Uterus (tissue), 2 donors: ENCODE measurements at regions not wholly inside any gene's neighbourhood (a gene's known extent, or its start where the extent isn't known, plus 50 kb on each side); places are given as distances from the start of the nearest gene placed in this dataset.

ENCODE experiments used
- CTCF ChIP-seq, 4 experiments: fragments of 200-600 bp in 2 of 4; fragments of 450-650 bp in 2 of 4; sonication (generic) in 2 of 4; IDR thresholded peaks; one replicate each; pipeline ENCODE4 v1.5.1; 2016 to 2019; ENCODE audit warnings: antibody characterized with exemption in 4 of 4, mild to moderate bottlenecking in 2 of 4, moderate library complexity in 1 of 4
- POLR2A ChIP-seq, 2 donors: fragments of 450-650 bp; IDR thresholded peaks; one replicate each; pipeline ENCODE4 v1.6.1; 2016; ENCODE audit warnings: antibody characterized with exemption in 2 of 2, mild to moderate bottlenecking in 1 of 2, moderate library complexity in 1 of 2

DNA sequence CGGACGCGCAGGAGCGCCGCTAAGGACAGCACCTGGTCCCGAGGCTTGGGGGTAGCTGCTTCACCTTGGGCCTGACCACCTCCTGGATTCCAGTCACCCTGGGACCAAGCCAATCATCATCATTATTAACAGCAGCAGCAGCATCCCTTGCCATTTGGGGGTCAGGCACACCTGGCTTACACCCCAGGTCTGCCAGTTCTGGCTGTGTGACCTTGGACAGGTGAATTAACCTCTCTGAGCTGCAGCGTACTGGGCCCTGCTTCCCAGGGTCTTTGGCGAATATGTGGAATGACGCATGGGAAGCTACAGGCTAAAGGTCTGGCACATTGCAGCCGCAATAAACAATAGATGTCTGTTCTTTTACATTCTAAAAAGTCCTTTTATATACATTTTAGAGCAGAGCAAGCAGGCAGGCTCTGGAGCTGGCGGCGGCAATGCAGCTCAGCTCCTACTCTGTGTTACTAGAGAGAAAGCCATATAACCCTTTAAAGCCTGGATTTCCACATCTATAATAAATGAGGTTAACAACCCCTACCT lies 97.8 kb upstream of the CPLX2 start:
- no peak for TF ChIP-seq CTCF (IDR thresholded peaks at IDR 0.05)
- no peak for TF ChIP-seq POLR2A (IDR thresholded peaks at IDR 0.05)
